HepG2 (cell line): ENCODE measurements at regions not wholly inside any gene's neighbourhood (a gene's known extent, or its start where the extent isn't known, plus 50 kb on each side); places are given as distances from the start of the nearest gene placed in this dataset.
A peak's percentile ranks its signal among the peaks of the same experiment; 100 is the strongest.

ENCODE experiments used
- ATAC-seq: fragments of 200-7000 bp; cut with Tn5 transposase; 3 replicates; pipeline ENCODE4 v1.9.1; 2020; ENCODE audit warnings: mild to moderate bottlenecking, moderate library complexity
- BruUV-seq: library from RNA; stranded (reverse); fragments of 400-500 nt; replicated peaks from 2 replicates; lab custom pipeline; 2021; lab: Mats Ljungman, UMichigan
- CTCF ChIA-PET: fragments of 300-600 bp; formaldehyde crosslinking; extraction: SDS; loops from one replicate; lab custom pipeline; 2021; ENCODE audit warnings: low total read pairs, inconsistent platforms, low intra/inter-chr PET ratio; lab: Yijun Ruan, JAX
- POLR2A ChIA-PET: fragments of 350-600 bp; sonication (Branson Sonifier 250); formaldehyde crosslinking; loops from one replicate; lab custom pipeline; 2020; ENCODE audit warnings: antibody characterized with exemption, inconsistent platforms; lab: Yijun Ruan, JAX
- DNase-seq: peaks from one replicate; pipeline ENCODE4 v3.0.0-alpha.2; 2015; ENCODE audit warnings: low spot score
- FAIRE-seq: peaks from 3 replicates; lab custom pipeline; 2011; peaks lifted over from hg19 to GRCh38; lab: Jason Lieb, UNC
- H2AFZ ChIP-seq: one replicate; pipeline ENCODE4 v1.6.1; 2011; ENCODE audit warnings: low read length, inconsistent platforms
- H3K27ac ChIP-seq: fragments of 300-600 bp; 3 replicates; pipeline ENCODE4 v1.8.0; 2011; ENCODE audit warnings: mixed run types, mild to moderate bottlenecking, mixed read lengths, low read length, inconsistent platforms; ENCODE audit not compliant: insufficient read depth; ENCODE audit errors: extremely low read length
- H3K27me3 ChIP-seq, 2 experiments: fragments of 200-600 bp in 1 of 2; 2 replicates in 1 of 2; 3 replicates in 1 of 2; pipeline versions ENCODE4 v1.6.0 to v1.8.0; 2011; ENCODE audit warnings: low read length in 2 of 2, mild to moderate bottlenecking in 2 of 2, moderate library complexity in 2 of 2, inconsistent platforms in 1 of 2; ENCODE audit not compliant: insufficient read depth in 2 of 2, control insufficient read depth in 1 of 2
- H3K36me3 ChIP-seq, 2 experiments: fragments of 200-600 bp in 1 of 2; replicated peaks in 1 of 2; 2 replicates in 1 of 2; 3 replicates in 1 of 2; pipeline versions ENCODE4 v1.5.1 to v1.8.0; 2011; ENCODE audit warnings: low read length in 2 of 2, inconsistent platforms in 1 of 2; ENCODE audit not compliant: insufficient read depth in 2 of 2, control insufficient read depth in 1 of 2
- H3K4me1 ChIP-seq: 2 replicates; pipeline ENCODE4 v1.5.1; 2012; ENCODE audit warnings: low read length, inconsistent platforms; ENCODE audit not compliant: insufficient read depth
- H3K4me2 ChIP-seq: 2 replicates; pipeline ENCODE4 v1.6.0; 2011; ENCODE audit warnings: low read depth, low read length, inconsistent platforms
- H3K4me3 ChIP-seq, 3 experiments: fragments of 200-600 bp in 1 of 3; sonication (generic), shearing (Covaris generic) in 1 of 3; replicated peaks in 1 of 3; 2 replicates each; pipeline ENCODE4 v1.5.1; 2011 to 2016; ENCODE audit warnings: low read length in 3 of 3, inconsistent platforms in 2 of 3, low read depth in 2 of 3, mild to moderate bottlenecking in 2 of 3, control low read depth in 1 of 3, mixed read lengths in 1 of 3; ENCODE audit not compliant: insufficient read depth in 1 of 3
- H3K79me2 ChIP-seq: one replicate; pipeline ENCODE4 v1.6.1; 2011; ENCODE audit warnings: low read length, inconsistent platforms; ENCODE audit not compliant: insufficient read depth
- H3K9ac ChIP-seq: 2 replicates; pipeline ENCODE4 v1.6.0; 2011; ENCODE audit warnings: mild to moderate bottlenecking, low read depth, low read length, inconsistent platforms; ENCODE audit not compliant: insufficient read depth
- H3K9me3 ChIP-seq: 2 replicates; pipeline ENCODE4 v1.5.1; 2012; ENCODE audit warnings: mild to moderate bottlenecking, low read length
- H4K20me1 ChIP-seq: 2 replicates; pipeline ENCODE4 v1.6.0; 2011; ENCODE audit warnings: inconsistent platforms, mild to moderate bottlenecking, low read length, moderate library complexity; ENCODE audit not compliant: insufficient read depth
- CBX2 ChIP-seq, 2 experiments: fragments of 200-600 bp in 1 of 2; sonication (generic); formaldehyde crosslinking in 1 of 2; IDR thresholded peaks; 2 replicates each; pipeline versions ENCODE4 v1.7.0 to v1.8.1; 2018 to 2022; ENCODE audit warnings: low read depth in 2 of 2, low read length in 1 of 2, mild to moderate bottlenecking in 1 of 2, missing genetic modification reagents in 1 of 2
- GATAD2A ChIP-seq: IDR thresholded peaks from 2 replicates; pipeline ENCODE4 v1.6.1; 2016
- IKZF1 ChIP-seq: fragments of 450-650 bp; IDR thresholded peaks from 2 replicates; pipeline ENCODE4 v1.7.1; 2016
- KDM3A ChIP-seq: IDR thresholded peaks from 2 replicates; pipeline ENCODE4 v1.6.1; 2018; ENCODE audit warnings: low read depth, missing compliant biosample characterization
- NBN ChIP-seq: fragments of 450-650 bp; conservative IDR thresholded peaks from 2 replicates; pipeline ENCODE4 v1.6.1; 2017
- NR1H2 ChIP-seq: sonication (generic); formaldehyde crosslinking; IDR thresholded peaks from 2 replicates; pipeline ENCODE4 v1.8.1; 2022; ENCODE audit warnings: low read depth, missing genetic modification reagents, borderline replicate concordance
- PHB2 ChIP-seq: fragments of 450-650 bp; IDR thresholded peaks from 2 replicates; pipeline ENCODE4 v1.6.1; 2018; ENCODE audit not compliant: partially characterized antibody
- RELA ChIP-seq: sonication (generic); formaldehyde crosslinking; IDR thresholded peaks from 2 replicates; pipeline ENCODE4 v1.4.0; 2020; ENCODE audit warnings: missing genetic modification reagents
- ZNF207 ChIP-seq: fragments of 450-650 bp; IDR thresholded peaks from 2 replicates; pipeline ENCODE4 v1.6.1; 2016; ENCODE audit warnings: antibody characterized with exemption, borderline replicate concordance
- ZNF577 ChIP-seq: sonication (generic); formaldehyde crosslinking; IDR thresholded peaks from 2 replicates; pipeline ENCODE4 v1.4.0; 2020; ENCODE audit warnings: mild to moderate bottlenecking, low read depth, missing genetic modification reagents, borderline replicate concordance
- ZNF644 ChIP-seq: IDR thresholded peaks from 2 replicates; pipeline ENCODE4 v1.6.1; 2016; ENCODE audit warnings: low read depth
- ZNF816 ChIP-seq: sonication (generic); formaldehyde crosslinking; IDR thresholded peaks from 2 replicates; pipeline ENCODE4 v1.8.0; 2022; ENCODE audit warnings: missing genetic modification reagents, mild to moderate bottlenecking, borderline replicate concordance
- WGBS: methylation state at CpG from one replicate; pipeline ENCODE4 v1.1.6; 2017; ENCODE audit warnings: low lambda C conversion rate; 5-methylcytosine and 5-hydroxymethylcytosine counted together
- in situ Hi-C: cut with HindIII; loops from 2 replicates; pipeline ENCODE4 v1.10.0; 2017; ENCODE audit warnings: low pct_unique_long_range_greater_than_20kb; ENCODE audit not compliant: extremely low pct_ligation_motif_present
- intact Hi-C: fragments of 100-400 bp; cut with micrococcal nuclease; formaldehyde crosslinking; loops from one replicate; pipeline ENCODE4 v1.10.0; 2022; ENCODE audit not compliant: unreplicated experiment
- TF ChIP-seq, protein P1 (sequence below): sonication (generic); formaldehyde crosslinking; IDR thresholded peaks from 2 replicates; pipeline ENCODE4 v1.5.0; 2020; ENCODE audit warnings: missing genetic modification reagents
- TF ChIP-seq, protein P2 (sequence below): sonication (generic); formaldehyde crosslinking; IDR thresholded peaks from 2 replicates; pipeline ENCODE4 v1.8.1; 2023; ENCODE audit warnings: mild to moderate bottlenecking, moderate library complexity, missing genetic modification reagents
- TF ChIP-seq, protein P3 (sequence below): sonication (generic); formaldehyde crosslinking; IDR thresholded peaks from 2 replicates; pipeline ENCODE4 v1.4.0; 2020; ENCODE audit warnings: missing genetic modification reagents

DNA sequence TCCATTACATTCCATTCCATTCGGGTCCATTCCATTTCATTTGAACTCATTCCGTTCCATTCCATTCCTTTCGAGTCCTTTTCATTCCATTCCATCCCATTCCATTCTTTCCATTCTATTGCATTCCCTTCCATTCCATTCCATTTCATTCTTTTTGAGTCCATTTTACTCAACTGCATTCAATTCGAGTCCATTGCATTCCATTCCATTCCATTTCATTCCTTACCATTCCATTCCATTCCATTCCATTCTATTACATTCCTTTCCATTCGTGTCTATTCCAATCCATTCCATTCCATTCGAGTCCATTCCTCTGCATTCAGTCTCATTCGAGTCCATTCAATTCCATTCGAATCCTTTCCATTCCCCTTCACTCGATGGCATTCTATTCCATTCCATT, 1128.8 kb downstream of the RPIA start:
- FAIRE-seq (no peak), DNase-seq (no peak), ATAC-seq (no peak)
- ChIA-PET CTCF (no interaction called here), POLR2A (no interaction called here)
- H3K4me3 ChIP-seq, result no peak overlapping the region
- no TSS peak for BruUV-seq
- no peak overlapping the region for H3K27ac ChIP-seq
- 5% methylated on average over 9 of the region's 9 CpGs for WGBS
- intact Hi-C loops (no loop called here), in situ Hi-C loops (no loop called here)
- H3K79me2 ChIP-seq, result no peaks in the 10 kb centered on the region
- H3K4me1 ChIP-seq, result no peaks in the 10 kb centered on the region
- TF ChIP-seq ZNF207 (0 out of 2 replicates have a peak, but pooled peaks have one; percentile 52), CBX2 (IDR thresholded peaks at IDR 0.05; ENCODE audit: low read depth, low read length) (no peak), CBX2 (CRISPR knock-in tag; IDR thresholded peaks at IDR 0.05; ENCODE audit: low read depth) (no peak)
- H3K9ac ChIP-seq, result no peak overlapping the region
- H3K27me3 ChIP-seq, result no peaks in the 10 kb centered on the region
- no peaks in the 10 kb centered on the region for H4K20me1 ChIP-seq
- H3K4me2 ChIP-seq, result no peak overlapping the region
- H3K9me3 ChIP-seq, result no peaks in the 10 kb centered on the region
- H3K36me3 ChIP-seq, result no peaks in the 10 kb centered on the region
- H2AFZ ChIP-seq, result no peak overlapping the region

DNA sequence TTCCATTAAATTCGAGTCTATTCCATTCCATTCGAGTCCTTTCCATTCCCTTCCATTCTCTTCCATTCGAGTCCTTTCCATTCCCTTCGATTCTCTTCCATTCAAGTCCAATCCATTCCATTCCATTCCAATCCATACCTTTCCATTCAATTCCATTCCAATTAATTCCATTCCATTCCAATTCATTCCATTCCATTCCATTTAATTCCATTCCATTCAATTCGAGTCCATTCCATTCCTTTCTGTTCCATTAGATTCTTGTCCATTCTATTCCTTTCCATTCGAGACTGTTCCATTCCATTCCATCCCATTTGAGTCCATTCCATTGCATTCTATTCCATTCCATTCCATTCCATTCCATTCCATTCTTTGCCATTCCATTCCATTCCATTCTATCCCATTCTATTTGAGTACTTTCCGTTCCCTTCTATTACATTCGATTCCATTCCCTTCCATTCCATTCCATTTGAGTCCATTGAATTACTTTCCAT, 1130.0 kb downstream of the RPIA start:
- no peak overlapping the region for H2AFZ ChIP-seq
- FAIRE-seq (no peak), ATAC-seq (no peak), DNase-seq (no peak)
- intact Hi-C loops (no loop called here), in situ Hi-C loops (no loop called here)
- no peak overlapping the region for H3K9ac ChIP-seq
- H3K4me2 ChIP-seq, result no peak overlapping the region
- under 1% methylated on average over 8 of the region's 8 CpGs for whole genome bisulfite sequencing
- H3K4me3 ChIP-seq, result no peak overlapping the region
- no peaks in the 10 kb centered on the region for H3K9me3 ChIP-seq
- H3K79me2 ChIP-seq, result no peaks in the 10 kb centered on the region
- H3K36me3 ChIP-seq, result no peaks in the 10 kb centered on the region
- H3K27ac ChIP-seq, result no peak overlapping the region
- no peaks in the 10 kb centered on the region for H4K20me1 ChIP-seq
- no peaks in the 10 kb centered on the region for H3K27me3 ChIP-seq
- no TSS peak for BruUV-seq
- ChIA-PET POLR2A (no interaction called here), CTCF (no interaction called here)
- H3K4me1 ChIP-seq, result no peaks in the 10 kb centered on the region
- TF ChIP-seq PHB2 (peak; percentile 24), IKZF1 (0 out of 2 replicates have a peak, but pooled peaks have one; percentile 51), ZNF577 (CRISPR knock-in tag) (no peak), RELA (no peak), NBN (0 out of 2 replicates have a peak, but pooled peaks have one; percentile 77), ZNF644 (CRISPR knock-in tag) (no peak), ZNF816 (CRISPR knock-in tag) (no peak), NR1H2 (CRISPR knock-in tag) (no peak), GATAD2A (CRISPR knock-in tag) (no peak), KDM3A (CRISPR knock-in tag) (no peak)
- TF ChIP-seq, protein P1, sequence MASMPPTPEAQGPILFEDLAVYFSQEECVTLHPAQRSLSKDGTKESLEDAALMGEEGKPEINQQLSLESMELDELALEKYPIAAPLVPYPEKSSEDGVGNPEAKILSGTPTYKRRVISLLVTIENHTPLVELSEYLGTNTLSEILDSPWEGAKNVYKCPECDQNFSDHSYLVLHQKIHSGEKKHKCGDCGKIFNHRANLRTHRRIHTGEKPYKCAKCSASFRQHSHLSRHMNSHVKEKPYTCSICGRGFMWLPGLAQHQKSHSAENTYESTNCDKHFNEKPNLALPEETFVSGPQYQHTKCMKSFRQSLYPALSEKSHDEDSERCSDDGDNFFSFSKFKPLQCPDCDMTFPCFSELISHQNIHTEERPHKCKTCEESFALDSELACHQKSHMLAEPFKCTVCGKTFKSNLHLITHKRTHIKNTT (CRISPR knock-in tag), result no peak
- TF ChIP-seq, protein P2, sequence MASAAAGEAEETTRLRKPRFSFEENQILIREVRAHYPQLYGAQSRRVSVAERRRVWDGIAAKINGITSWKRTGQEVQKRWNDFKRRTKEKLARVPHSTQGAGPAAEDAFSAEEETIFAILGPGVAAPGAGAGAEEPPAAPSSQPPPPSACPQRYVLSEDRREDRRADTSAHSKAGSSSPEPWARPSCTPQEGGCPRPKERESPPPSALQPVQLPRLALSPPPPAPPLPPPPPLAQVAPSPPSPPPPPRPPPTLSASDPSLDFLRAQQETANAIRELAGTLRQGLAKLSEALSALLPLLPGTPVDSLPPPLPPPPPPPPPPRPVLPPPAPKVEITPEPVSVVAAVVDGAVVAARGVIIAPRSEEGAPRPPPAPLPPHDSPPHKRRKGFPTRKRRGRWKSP, result no peak
- TF ChIP-seq, protein P3, sequence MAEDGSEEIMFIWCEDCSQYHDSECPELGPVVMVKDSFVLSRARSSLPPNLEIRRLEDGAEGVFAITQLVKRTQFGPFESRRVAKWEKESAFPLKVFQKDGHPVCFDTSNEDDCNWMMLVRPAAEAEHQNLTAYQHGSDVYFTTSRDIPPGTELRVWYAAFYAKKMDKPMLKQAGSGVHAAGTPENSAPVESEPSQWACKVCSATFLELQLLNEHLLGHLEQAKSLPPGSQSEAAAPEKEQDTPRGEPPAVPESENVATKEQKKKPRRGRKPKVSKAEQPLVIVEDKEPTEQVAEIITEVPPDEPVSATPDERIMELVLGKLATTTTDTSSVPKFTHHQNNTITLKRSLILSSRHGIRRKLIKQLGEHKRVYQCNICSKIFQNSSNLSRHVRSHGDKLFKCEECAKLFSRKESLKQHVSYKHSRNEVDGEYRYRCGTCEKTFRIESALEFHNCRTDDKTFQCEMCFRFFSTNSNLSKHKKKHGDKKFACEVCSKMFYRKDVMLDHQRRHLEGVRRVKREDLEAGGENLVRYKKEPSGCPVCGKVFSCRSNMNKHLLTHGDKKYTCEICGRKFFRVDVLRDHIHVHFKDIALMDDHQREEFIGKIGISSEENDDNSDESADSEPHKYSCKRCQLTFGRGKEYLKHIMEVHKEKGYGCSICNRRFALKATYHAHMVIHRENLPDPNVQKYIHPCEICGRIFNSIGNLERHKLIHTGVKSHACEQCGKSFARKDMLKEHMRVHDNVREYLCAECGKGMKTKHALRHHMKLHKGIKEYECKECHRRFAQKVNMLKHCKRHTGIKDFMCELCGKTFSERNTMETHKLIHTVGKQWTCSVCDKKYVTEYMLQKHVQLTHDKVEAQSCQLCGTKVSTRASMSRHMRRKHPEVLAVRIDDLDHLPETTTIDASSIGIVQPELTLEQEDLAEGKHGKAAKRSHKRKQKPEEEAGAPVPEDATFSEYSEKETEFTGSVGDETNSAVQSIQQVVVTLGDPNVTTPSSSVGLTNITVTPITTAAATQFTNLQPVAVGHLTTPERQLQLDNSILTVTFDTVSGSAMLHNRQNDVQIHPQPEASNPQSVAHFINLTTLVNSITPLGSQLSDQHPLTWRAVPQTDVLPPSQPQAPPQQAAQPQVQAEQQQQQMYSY (CRISPR knock-in tag), result no peak
